Keratinocyte (primary cell): ENCODE measurements at regions not wholly inside any gene's neighbourhood (a gene's known extent, or its start where the extent isn't known, plus 50 kb on each side); places are given as distances from the start of the nearest gene placed in this dataset.

Experiments
- DNase-seq: peaks from one replicate; pipeline ENCODE4 v3.0.0-alpha.2; 2011; ENCODE audit warnings: low read depth, missing footprints, low spot score
- FAIRE-seq: peaks from 2 replicates; lab custom pipeline; 2011; peaks lifted over from hg19 to GRCh38; lab: Jason Lieb, UNC
- H2AFZ ChIP-seq: 2 replicates; pipeline ENCODE4 v1.6.0; 2012; ENCODE audit warnings: low read length, control low read depth, inconsistent platforms; ENCODE audit not compliant: control insufficient read depth
- H3K27ac ChIP-seq: 2 replicates; pipeline ENCODE4 v1.5.1; 2011; ENCODE audit warnings: low read length; ENCODE audit not compliant: control insufficient read depth, insufficient read depth
- H3K27me3 ChIP-seq: 3 replicates; pipeline ENCODE4 v1.6.0; 2011; ENCODE audit warnings: low read length; ENCODE audit not compliant: control insufficient read depth, insufficient read depth; ENCODE audit errors: extremely low read depth
- H3K36me3 ChIP-seq, 2 experiments: 2 replicates in 1 of 2; 3 replicates in 1 of 2; pipeline ENCODE4 v1.5.1; 2011; ENCODE audit warnings: low read length in 2 of 2, mild to moderate bottlenecking in 1 of 2; ENCODE audit not compliant: control insufficient read depth in 2 of 2, insufficient read depth in 2 of 2; ENCODE audit errors: extremely low read depth in 1 of 2
- H3K4me1 ChIP-seq: 3 replicates; pipeline ENCODE4 v1.5.1; 2011; ENCODE audit warnings: low read length; ENCODE audit not compliant: control insufficient read depth, insufficient read depth; ENCODE audit errors: extremely low read depth
- H3K4me2 ChIP-seq: 3 replicates; pipeline ENCODE4 v1.6.0; 2011; ENCODE audit warnings: low read depth, low read length; ENCODE audit not compliant: control insufficient read depth, insufficient read depth; ENCODE audit errors: extremely low read depth
- H3K4me3 ChIP-seq, 3 experiments: fragments of 200-600 bp in 1 of 3; sonication (generic) in 1 of 3; 2 replicates in 2 of 3; 3 replicates in 1 of 3; pipeline ENCODE4 v1.5.1; 2011 to 2016; ENCODE audit warnings: low read length in 3 of 3, mild to moderate bottlenecking in 3 of 3, control low read depth in 2 of 3, inconsistent platforms in 1 of 3, low read depth in 1 of 3, mixed read lengths in 1 of 3, mixed run types in 1 of 3, moderate library complexity in 1 of 3; ENCODE audit not compliant: control insufficient read depth in 2 of 3, insufficient read depth in 2 of 3; ENCODE audit errors: extremely low read depth in 1 of 3
- H3K79me2 ChIP-seq: 2 replicates; pipeline ENCODE4 v1.6.0; 2012; ENCODE audit warnings: low read length; ENCODE audit not compliant: control insufficient read depth, insufficient read depth
- H3K9ac ChIP-seq: 3 replicates; pipeline ENCODE4 v1.6.0; 2011; ENCODE audit warnings: low read length; ENCODE audit not compliant: control insufficient read depth, insufficient read depth; ENCODE audit errors: extremely low read depth
- H3K9me1 ChIP-seq: 3 replicates; pipeline ENCODE4 v1.6.0; 2011; ENCODE audit warnings: low read length; ENCODE audit not compliant: control insufficient read depth, insufficient read depth; ENCODE audit errors: extremely low read depth
- H3K9me3 ChIP-seq: 2 replicates; pipeline ENCODE4 v1.5.1; 2012; ENCODE audit warnings: low read depth, low read length; ENCODE audit not compliant: control insufficient read depth
- H4K20me1 ChIP-seq: 3 replicates; pipeline ENCODE4 v1.6.0; 2011; ENCODE audit warnings: low read length; ENCODE audit not compliant: control insufficient read depth, insufficient read depth; ENCODE audit errors: extremely low read depth
- EZH2 ChIP-seq: IDR thresholded peaks from one replicate; pipeline ENCODE4 v1.6.1; 2012; ENCODE audit warnings: inconsistent platforms, mild to moderate bottlenecking, low read length, moderate library complexity
- dilution Hi-C: fragments of 300-500 bp; cut with MboI; formaldehyde crosslinking; loops from one replicate; pipeline ENCODE4 v1.7.0; 2020; ENCODE audit warnings: low sequenced_read_pairs; ENCODE audit not compliant: extremely low pct_ligation_motif_present
- TF ChIP-seq, protein P1 (sequence below), 3 experiments: IDR thresholded peaks in 1 of 3; conservative IDR thresholded peaks in 1 of 3; optimal IDR thresholded peaks in 1 of 3; 2 replicates in 2 of 3; 3 replicates in 1 of 3; pipeline versions ENCODE3 to v1.5.1; 2011; ENCODE audit warnings: low read length in 3 of 3, mild to moderate bottlenecking in 3 of 3, moderate library complexity in 2 of 3, control low read depth in 1 of 3, inconsistent platforms in 1 of 3; ENCODE audit not compliant: insufficient read depth in 2 of 3; ENCODE audit errors: extremely low read depth in 1 of 3

DNA sequence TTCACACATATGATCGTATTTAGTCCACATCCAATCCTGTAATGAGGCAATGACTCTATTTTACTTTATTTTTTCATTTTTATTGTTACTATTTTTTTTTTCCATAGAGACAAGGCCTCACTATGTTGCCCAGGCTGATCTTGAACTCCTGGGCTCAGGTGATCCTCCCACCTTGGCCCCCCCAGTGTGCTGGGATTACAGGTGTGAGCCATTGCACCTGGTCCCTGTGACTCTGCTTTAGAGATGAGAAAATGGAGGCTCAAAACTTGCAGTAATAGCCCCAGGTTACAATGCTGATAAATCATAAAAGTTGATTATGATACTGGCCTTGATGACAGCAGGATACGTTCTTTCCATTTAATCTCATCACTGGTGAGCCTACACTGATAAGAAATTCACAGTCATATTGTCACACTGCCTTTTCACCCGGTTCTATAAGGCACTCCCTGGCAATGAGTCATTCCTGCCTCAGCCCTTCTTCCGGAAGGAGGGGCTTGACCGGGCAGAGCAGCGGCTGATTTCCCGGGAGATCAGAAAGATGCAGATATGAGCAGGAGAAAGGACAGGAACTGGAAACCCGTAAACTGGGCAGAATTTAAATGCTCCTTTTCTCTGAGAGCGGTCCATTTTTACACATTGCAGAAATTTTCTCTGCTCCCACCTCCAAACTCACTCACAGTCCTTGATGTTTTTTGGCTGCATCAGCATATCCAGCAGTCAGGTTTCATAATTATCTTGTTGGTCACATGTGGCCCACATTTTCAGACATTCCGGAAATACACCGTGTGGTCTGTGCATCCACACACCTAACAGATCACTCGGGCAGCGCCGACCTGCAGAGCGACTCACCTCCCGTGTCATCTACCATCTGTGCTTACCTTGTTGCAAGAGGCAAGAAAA lies 616.4 kb downstream of the EFNB2 start:
- TF ChIP-seq, protein P1, sequence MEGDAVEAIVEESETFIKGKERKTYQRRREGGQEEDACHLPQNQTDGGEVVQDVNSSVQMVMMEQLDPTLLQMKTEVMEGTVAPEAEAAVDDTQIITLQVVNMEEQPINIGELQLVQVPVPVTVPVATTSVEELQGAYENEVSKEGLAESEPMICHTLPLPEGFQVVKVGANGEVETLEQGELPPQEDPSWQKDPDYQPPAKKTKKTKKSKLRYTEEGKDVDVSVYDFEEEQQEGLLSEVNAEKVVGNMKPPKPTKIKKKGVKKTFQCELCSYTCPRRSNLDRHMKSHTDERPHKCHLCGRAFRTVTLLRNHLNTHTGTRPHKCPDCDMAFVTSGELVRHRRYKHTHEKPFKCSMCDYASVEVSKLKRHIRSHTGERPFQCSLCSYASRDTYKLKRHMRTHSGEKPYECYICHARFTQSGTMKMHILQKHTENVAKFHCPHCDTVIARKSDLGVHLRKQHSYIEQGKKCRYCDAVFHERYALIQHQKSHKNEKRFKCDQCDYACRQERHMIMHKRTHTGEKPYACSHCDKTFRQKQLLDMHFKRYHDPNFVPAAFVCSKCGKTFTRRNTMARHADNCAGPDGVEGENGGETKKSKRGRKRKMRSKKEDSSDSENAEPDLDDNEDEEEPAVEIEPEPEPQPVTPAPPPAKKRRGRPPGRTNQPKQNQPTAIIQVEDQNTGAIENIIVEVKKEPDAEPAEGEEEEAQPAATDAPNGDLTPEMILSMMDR (optimal IDR thresholded peaks at IDR 0.05 in 1 of 3, IDR thresholded peaks at IDR 0.05 in 1 of 3, conservative IDR thresholded peaks at IDR 0.05 in 1 of 3; ENCODE audit: extremely low read depth in 1 of 3, insufficient read depth in 2 of 3, low read length in 3 of 3), result no peak
- TF ChIP-seq EZH2, result no peak
- dilution Hi-C loops, result no loop called here
- H3K79me2 ChIP-seq, result no peaks in the 10 kb centered on the region
- H3K9ac ChIP-seq, result peak overlapping the region; percentile 68
- H3K4me1 ChIP-seq, result peaks cover 25% of the 10 kb centered on the region
- no peaks in the 10 kb centered on the region for H3K9me1 ChIP-seq
- peak overlapping the region in 2 of 3 experiments; percentile 24 to 41 for H3K4me3 ChIP-seq
- H3K27ac ChIP-seq, result peak overlapping the region; percentile 90
- no peaks in the 10 kb centered on the region for H3K27me3 ChIP-seq
- no peaks in the 10 kb centered on the region for H4K20me1 ChIP-seq
- DNase-seq (peak; percentile 75), FAIRE-seq (no peak)
- peak overlapping the region; percentile 77 for H2AFZ ChIP-seq
- H3K36me3 ChIP-seq, result no peaks in the 10 kb centered on the region
- no peaks in the 10 kb centered on the region for H3K9me3 ChIP-seq
- H3K4me2 ChIP-seq, result peak overlapping the region; percentile 86

DNA sequence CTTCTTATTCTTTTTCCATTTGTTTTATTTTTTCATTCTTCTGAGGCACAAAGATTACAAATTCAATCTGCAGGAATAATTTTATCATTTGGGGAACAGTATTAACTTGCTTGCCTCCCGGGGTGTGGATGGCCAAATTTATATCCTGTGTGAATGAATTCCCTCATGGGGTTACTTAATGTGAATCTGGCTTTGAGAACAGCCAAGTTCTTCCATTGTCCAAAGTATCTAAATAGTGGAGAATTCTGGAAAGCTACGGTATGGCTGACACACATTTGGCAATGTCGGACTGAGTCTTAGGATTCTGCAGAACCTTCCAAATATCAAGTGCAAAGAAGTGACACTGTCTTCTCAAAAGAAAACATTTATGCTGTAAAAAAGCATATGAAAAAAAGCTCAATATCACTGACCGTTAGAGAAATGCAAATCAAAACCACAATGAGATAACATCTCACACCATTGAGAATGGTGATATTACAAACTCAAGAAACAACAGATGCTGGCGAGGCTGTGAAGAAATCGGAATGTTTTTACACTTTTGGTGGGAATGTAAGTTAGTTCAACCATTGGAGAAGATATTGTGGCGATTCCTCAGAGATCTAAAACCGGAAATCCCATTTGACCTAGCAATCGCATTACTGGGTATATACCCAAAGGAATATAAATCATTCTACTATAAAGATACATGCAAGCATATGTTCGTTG lies 620.2 kb downstream of the EFNB2 start:
- Histone ChIP-seq H3K27me3 (no peaks in the 10 kb centered on the region), H3K79me2 (no peaks in the 10 kb centered on the region), H3K36me3 (no peaks in the 10 kb centered on the region), H3K4me2 (no peak overlapping the region), H4K20me1 (no peaks in the 10 kb centered on the region), H2AFZ (no peak overlapping the region), H3K4me3 (no peak overlapping the region), H3K9me3 (no peaks in the 10 kb centered on the region), H3K9me1 (no peaks in the 10 kb centered on the region), H3K27ac (no peak overlapping the region), H3K4me1 (peaks cover 18% of the 10 kb centered on the region), H3K9ac (no peak overlapping the region)
- FAIRE-seq (no peak), DNase-seq (no peak)
- no peak for TF ChIP-seq EZH2
- TF ChIP-seq, protein P1 (optimal IDR thresholded peaks at IDR 0.05 in 1 of 3, IDR thresholded peaks at IDR 0.05 in 1 of 3, conservative IDR thresholded peaks at IDR 0.05 in 1 of 3; ENCODE audit: extremely low read depth in 1 of 3, insufficient read depth in 2 of 3, low read length in 3 of 3), result no peak
- dilution Hi-C loops, result no loop called here
